OCI-LY1 (cell line): ENCODE measurements at regions not wholly inside any gene's neighbourhood (a gene's known extent, or its start where the extent isn't known, plus 50 kb on each side); places are given as distances from the start of the nearest gene placed in this dataset.

ENCODE experiments used
- EZH2 ChIP-seq: fragments of 200-600 bp; sonication (generic), shearing (Covaris generic); IDR thresholded peaks from 2 replicates; pipeline ENCODE4 v1.8.0; 2017; ENCODE audit warnings: borderline replicate concordance, mixed run types, mild to moderate bottlenecking, antibody characterized with exemption, low read length, moderate library complexity, mixed read lengths
- TF ChIP-seq, protein P1 (sequence below): fragments of 200-600 bp; sonication (generic), shearing (Covaris generic); IDR thresholded peaks from 2 replicates; pipeline ENCODE4 v1.5.1; 2017; ENCODE audit warnings: mild to moderate bottlenecking, antibody characterized with exemption, low read length, moderate library complexity, mixed read lengths

DNA sequence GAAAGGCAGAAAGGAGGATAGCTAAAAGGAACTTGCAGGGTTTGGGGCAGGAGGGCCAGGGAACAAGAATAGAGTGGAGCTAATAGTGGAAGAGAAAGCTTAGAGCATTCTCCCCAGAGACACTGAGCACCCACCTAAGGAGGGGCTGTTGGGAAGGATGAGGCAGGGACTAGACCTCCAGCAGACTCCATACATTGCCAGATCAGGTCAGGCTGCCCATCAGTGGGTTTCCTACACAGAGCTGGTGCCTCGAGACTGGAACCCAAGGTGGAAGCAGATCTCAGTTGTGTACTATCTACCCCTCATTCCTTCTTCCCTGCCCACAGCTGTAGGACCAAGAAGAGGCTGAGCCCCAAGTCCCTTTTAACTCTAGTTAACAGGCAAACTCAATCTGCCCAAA lies 148.5 kb downstream of the ZFP36L2 start:
- TF ChIP-seq, protein P1, sequence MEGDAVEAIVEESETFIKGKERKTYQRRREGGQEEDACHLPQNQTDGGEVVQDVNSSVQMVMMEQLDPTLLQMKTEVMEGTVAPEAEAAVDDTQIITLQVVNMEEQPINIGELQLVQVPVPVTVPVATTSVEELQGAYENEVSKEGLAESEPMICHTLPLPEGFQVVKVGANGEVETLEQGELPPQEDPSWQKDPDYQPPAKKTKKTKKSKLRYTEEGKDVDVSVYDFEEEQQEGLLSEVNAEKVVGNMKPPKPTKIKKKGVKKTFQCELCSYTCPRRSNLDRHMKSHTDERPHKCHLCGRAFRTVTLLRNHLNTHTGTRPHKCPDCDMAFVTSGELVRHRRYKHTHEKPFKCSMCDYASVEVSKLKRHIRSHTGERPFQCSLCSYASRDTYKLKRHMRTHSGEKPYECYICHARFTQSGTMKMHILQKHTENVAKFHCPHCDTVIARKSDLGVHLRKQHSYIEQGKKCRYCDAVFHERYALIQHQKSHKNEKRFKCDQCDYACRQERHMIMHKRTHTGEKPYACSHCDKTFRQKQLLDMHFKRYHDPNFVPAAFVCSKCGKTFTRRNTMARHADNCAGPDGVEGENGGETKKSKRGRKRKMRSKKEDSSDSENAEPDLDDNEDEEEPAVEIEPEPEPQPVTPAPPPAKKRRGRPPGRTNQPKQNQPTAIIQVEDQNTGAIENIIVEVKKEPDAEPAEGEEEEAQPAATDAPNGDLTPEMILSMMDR: no peak
- TF ChIP-seq EZH2: no peak
